ENCODE measurements at regions not wholly inside any gene's neighbourhood (a gene's known extent, or its start where the extent isn't known, plus 50 kb on each side); places are given as distances from the start of the nearest gene placed in this dataset.

DNA sequence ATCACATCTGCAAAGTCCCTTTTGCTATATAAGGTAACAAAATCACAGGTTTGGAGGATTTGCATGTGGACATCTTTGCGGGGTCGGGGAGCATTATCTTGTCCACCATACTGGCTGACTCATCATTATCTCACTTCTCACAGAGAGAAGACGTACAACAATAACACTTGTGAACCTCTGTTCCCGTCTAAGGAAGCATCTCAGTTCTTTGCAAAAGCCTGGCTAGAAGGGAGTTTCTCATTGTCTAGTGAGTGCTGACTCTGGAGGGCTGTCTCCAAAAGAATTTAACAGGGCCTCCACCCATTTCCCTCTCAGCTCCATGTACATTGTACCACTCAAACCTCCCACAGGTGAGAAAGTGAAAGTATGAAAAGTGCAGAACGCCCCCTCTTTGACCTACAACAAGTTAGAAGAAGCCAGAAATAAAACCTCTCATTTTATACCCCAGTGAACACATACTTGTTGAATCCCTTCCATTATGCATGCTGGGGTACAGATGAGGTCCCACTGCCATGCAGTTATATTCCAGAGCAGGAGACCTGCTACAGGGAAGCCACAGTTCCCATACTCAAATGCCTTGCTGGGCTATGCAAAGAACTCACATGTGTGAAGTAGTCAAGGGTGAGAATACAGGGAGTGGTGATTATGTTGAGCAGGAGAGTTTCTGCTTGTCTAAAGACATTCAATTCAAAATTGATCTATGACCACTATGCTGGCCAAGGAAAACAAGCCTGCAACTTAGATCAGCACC is 121.7 kb upstream of the PRDX6 start:
- TF ChIP-seq KLF6 (CRISPR knock-in tag; IDR thresholded peaks at IDR 0.05; ENCODE audit: borderline replicate concordance) (no peak), TARDBP (IDR thresholded peaks at IDR 0.05) (no peak), L3MBTL2 (IDR thresholded peaks at IDR 0.05) (no peak; the same call in 1 of the 2 replicates), TGIF2 (CRISPR knock-in tag; IDR thresholded peaks at IDR 0.05) (no peak), FOXJ3 (CRISPR knock-in tag; IDR thresholded peaks at IDR 0.05) (no peak)
- TF ChIP-seq, protein P1, sequence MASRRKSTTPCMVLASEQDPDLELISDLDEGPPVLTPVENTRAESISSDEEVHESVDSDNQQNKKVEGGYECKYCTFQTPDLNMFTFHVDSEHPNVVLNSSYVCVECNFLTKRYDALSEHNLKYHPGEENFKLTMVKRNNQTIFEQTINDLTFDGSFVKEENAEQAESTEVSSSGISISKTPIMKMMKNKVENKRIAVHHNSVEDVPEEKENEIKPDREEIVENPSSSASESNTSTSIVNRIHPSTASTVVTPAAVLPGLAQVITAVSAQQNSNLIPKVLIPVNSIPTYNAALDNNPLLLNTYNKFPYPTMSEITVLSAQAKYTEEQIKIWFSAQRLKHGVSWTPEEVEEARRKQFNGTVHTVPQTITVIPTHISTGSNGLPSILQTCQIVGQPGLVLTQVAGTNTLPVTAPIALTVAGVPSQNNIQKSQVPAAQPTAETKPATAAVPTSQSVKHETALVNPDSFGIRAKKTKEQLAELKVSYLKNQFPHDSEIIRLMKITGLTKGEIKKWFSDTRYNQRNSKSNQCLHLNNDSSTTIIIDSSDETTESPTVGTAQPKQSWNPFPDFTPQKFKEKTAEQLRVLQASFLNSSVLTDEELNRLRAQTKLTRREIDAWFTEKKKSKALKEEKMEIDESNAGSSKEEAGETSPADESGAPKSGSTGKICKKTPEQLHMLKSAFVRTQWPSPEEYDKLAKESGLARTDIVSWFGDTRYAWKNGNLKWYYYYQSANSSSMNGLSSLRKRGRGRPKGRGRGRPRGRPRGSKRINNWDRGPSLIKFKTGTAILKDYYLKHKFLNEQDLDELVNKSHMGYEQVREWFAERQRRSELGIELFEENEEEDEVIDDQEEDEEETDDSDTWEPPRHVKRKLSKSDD (conservative IDR thresholded peaks at IDR 0.05; ENCODE audit: low read length): no peak
- TF ChIP-seq, protein P2, sequence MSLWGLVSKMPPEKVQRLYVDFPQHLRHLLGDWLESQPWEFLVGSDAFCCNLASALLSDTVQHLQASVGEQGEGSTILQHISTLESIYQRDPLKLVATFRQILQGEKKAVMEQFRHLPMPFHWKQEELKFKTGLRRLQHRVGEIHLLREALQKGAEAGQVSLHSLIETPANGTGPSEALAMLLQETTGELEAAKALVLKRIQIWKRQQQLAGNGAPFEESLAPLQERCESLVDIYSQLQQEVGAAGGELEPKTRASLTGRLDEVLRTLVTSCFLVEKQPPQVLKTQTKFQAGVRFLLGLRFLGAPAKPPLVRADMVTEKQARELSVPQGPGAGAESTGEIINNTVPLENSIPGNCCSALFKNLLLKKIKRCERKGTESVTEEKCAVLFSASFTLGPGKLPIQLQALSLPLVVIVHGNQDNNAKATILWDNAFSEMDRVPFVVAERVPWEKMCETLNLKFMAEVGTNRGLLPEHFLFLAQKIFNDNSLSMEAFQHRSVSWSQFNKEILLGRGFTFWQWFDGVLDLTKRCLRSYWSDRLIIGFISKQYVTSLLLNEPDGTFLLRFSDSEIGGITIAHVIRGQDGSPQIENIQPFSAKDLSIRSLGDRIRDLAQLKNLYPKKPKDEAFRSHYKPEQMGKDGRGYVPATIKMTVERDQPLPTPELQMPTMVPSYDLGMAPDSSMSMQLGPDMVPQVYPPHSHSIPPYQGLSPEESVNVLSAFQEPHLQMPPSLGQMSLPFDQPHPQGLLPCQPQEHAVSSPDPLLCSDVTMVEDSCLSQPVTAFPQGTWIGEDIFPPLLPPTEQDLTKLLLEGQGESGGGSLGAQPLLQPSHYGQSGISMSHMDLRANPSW (CRISPR knock-in tag; IDR thresholded peaks at IDR 0.05): no peak
